Colonic mucosa (tissue), 4 donors: ENCODE measurements at regions not wholly inside any gene's neighbourhood (a gene's known extent, or its start where the extent isn't known, plus 50 kb on each side); places are given as distances from the start of the nearest gene placed in this dataset.

ENCODE experiments used
- DNase-seq: peaks from one replicate; pipeline ENCODE4 v3.0.0-alpha.2; 2020
- H3K27ac ChIP-seq: fragments of 200-600 bp; one replicate; pipeline ENCODE4 v1.8.0; 2021
- H3K27me3 ChIP-seq: fragments of 200-600 bp; one replicate; pipeline ENCODE4 v1.8.0; 2021
- H3K36me3 ChIP-seq: fragments of 200-600 bp; one replicate; pipeline ENCODE4 v1.8.0; 2021
- H3K4me1 ChIP-seq: fragments of 200-600 bp; one replicate; pipeline ENCODE4 v1.8.0; 2021; ENCODE audit warnings: mild to moderate bottlenecking
- H3K4me3 ChIP-seq: fragments of 200-600 bp; one replicate; pipeline ENCODE4 v1.8.0; 2021
- H3K9ac ChIP-seq, 2 donors: one replicate each; pipeline ENCODE4 v1.7.0; 2013; ENCODE audit warnings: control low read depth in 2 of 2, low read depth in 2 of 2, low read length in 2 of 2
- H3K9me3 ChIP-seq: fragments of 200-600 bp; one replicate; pipeline ENCODE4 v1.8.0; 2021
- CTCF ChIP-seq: fragments of 200-600 bp; IDR thresholded peaks from one replicate; pipeline ENCODE4 v1.8.0; 2022; ENCODE audit warnings: antibody characterized with exemption, mild to moderate bottlenecking
- intact Hi-C: fragments of 100-400 bp; cut with DNase I; formaldehyde crosslinking; loops from one replicate; pipeline ENCODE4 v1.14.1; 2022
- donor health status: healthy.
- donor health status: DM: no; HTN: no; CAD: no.
- donor health status: DM: no; HTN: no; CAD: no.

- DNase-seq = no peak
- intact Hi-C loops = no loop called here
- Histone ChIP-seq H3K9me3 (no peaks in the 10 kb centered on the region), H3K27me3 (no peaks in the 10 kb centered on the region), H3K36me3 (no peaks in the 10 kb centered on the region), H3K4me1 (no peaks in the 10 kb centered on the region), H3K4me3 (no peak overlapping the region), H3K9ac (no peak overlapping the region), H3K27ac (no peak overlapping the region)
- no peak for TF ChIP-seq CTCF
Observed at GRCh38 chr12:18943200-18943599, 186.3 kb upstream of the PLEKHA5 start.

- no peak for DNase-seq
- Histone ChIP-seq H3K36me3 (no peaks in the 10 kb centered on the region), H3K4me1 (no peaks in the 10 kb centered on the region), H3K27me3 (no peaks in the 10 kb centered on the region), H3K9ac (no peak overlapping the region), H3K9me3 (no peaks in the 10 kb centered on the region), H3K4me3 (no peak overlapping the region), H3K27ac (no peak overlapping the region)
- no peak for TF ChIP-seq CTCF
- intact Hi-C loops = no loop called here
Observed at GRCh38 chr12:18946106-18946505, 183.4 kb upstream of the PLEKHA5 start.

GRCh38 chr12:18951218-18951617 lies 178.3 kb upstream of the PLEKHA5 start:
- DNase-seq = no peak
- intact Hi-C loops = no loop called here
- no peaks in the 10 kb centered on the region for H3K4me1 ChIP-seq
- no peaks in the 10 kb centered on the region for H3K36me3 ChIP-seq
- no peak for TF ChIP-seq CTCF
- H3K9ac ChIP-seq = no peak overlapping the region
- no peaks in the 10 kb centered on the region for H3K9me3 ChIP-seq
- no peak overlapping the region for H3K27ac ChIP-seq
- no peaks in the 10 kb centered on the region for H3K27me3 ChIP-seq
- no peak overlapping the region for H3K4me3 ChIP-seq

- no peak for DNase-seq
- intact Hi-C loops = no loop called here
Observed at GRCh38 chr12:18953505-18953904, 176.0 kb upstream of the PLEKHA5 start.

GRCh38 chr12:18955594-18955993 lies 173.9 kb upstream of the PLEKHA5 start:
- no peak for TF ChIP-seq CTCF
- no peaks in the 10 kb centered on the region for H3K36me3 ChIP-seq
- no peak overlapping the region for H3K27ac ChIP-seq
- no peak overlapping the region for H3K9ac ChIP-seq
- no peaks in the 10 kb centered on the region for H3K27me3 ChIP-seq
- intact Hi-C loops = no loop called here
- no peak for DNase-seq
- no peaks in the 10 kb centered on the region for H3K9me3 ChIP-seq
- H3K4me3 ChIP-seq = no peak overlapping the region
- H3K4me1 ChIP-seq = no peaks in the 10 kb centered on the region

More at GRCh38 chr12:18953505-18953904, 176.0 kb upstream of the PLEKHA5 start:
- no peak for TF ChIP-seq CTCF
- Histone ChIP-seq H3K27me3 (no peaks in the 10 kb centered on the region), H3K27ac (no peak overlapping the region), H3K36me3 (no peaks in the 10 kb centered on the region), H3K4me1 (no peaks in the 10 kb centered on the region), H3K9ac (no peak overlapping the region), H3K9me3 (no peaks in the 10 kb centered on the region), H3K4me3 (no peak overlapping the region)

GRCh38 chr12:18965203-18965602 lies 164.3 kb upstream of the PLEKHA5 start:
- no peak for TF ChIP-seq CTCF
- no peaks in the 10 kb centered on the region for H3K9me3 ChIP-seq
- intact Hi-C loops = no loop called here
- no peak overlapping the region for H3K9ac ChIP-seq
- H3K36me3 ChIP-seq = no peaks in the 10 kb centered on the region
- no peak overlapping the region for H3K4me3 ChIP-seq
- H3K27me3 ChIP-seq = no peaks in the 10 kb centered on the region
- no peak for DNase-seq
- no peaks in the 10 kb centered on the region for H3K4me1 ChIP-seq
- no peak overlapping the region for H3K27ac ChIP-seq
